ENCODE measurements at regions not wholly inside any gene's neighbourhood (a gene's known extent, or its start where the extent isn't known, plus 50 kb on each side); places are given as distances from the start of the nearest gene placed in this dataset.

DNA sequence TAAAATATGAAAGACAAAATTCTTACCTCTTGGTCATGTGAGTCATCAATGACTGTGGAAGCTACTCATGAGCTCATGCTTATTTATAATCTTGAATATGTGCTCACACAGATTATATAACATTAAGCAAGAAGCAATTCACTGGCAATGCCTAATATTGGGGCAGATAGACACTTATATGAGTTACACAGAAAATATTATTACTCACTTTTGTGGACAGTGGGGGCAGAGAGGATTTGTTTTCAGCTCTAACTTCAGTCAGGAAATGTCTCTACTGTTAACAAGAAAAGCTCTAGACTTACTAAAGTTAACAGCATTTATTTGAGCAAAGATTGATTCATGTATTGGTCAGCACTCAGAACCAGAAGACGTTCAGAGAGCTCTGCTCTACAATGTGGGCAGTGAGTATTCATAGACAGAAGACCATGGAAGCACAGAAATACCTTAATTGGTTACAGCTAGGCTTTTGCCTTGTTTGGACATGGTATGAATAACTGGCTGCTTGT lies 85.8 kb upstream of the AHI1 start:
- H3K27me3 ChIP-seq: no peaks in the 10 kb centered on the region
- no peak overlapping the region for H3K27ac ChIP-seq
- no peaks in the 10 kb centered on the region for H3K9me3 ChIP-seq
- TF ChIP-seq, protein P1, sequence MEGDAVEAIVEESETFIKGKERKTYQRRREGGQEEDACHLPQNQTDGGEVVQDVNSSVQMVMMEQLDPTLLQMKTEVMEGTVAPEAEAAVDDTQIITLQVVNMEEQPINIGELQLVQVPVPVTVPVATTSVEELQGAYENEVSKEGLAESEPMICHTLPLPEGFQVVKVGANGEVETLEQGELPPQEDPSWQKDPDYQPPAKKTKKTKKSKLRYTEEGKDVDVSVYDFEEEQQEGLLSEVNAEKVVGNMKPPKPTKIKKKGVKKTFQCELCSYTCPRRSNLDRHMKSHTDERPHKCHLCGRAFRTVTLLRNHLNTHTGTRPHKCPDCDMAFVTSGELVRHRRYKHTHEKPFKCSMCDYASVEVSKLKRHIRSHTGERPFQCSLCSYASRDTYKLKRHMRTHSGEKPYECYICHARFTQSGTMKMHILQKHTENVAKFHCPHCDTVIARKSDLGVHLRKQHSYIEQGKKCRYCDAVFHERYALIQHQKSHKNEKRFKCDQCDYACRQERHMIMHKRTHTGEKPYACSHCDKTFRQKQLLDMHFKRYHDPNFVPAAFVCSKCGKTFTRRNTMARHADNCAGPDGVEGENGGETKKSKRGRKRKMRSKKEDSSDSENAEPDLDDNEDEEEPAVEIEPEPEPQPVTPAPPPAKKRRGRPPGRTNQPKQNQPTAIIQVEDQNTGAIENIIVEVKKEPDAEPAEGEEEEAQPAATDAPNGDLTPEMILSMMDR (IDR thresholded peaks at IDR 0.05): no peak
- H3K4me1 ChIP-seq: no peaks in the 10 kb centered on the region
- no peak for DNase-seq (ENCODE audit: low spot score)
- no peaks in the 10 kb centered on the region for H3K36me3 ChIP-seq
- no peak overlapping the region for H3K4me3 ChIP-seq

DNA sequence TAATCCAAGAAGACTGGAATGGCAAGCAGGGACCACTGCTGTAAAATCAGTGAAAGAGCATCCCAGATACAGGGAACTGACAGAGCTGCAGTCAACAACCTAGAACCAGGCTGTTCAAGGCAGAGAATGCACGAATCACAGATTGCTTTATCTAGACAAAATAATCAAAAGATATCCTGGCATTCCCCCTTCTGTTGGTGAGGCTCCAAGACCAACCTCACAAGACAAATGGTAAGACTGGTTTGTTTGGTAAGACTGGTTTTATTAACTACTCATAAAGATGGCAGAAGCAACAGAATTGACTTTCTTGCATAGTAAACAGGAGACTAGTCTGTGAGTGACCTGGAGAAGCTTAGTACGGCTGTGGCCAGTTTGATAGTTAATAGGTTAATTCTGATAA lies 88.8 kb upstream of the AHI1 start:
- H3K4me3 ChIP-seq: no peak overlapping the region
- no peak for DNase-seq (ENCODE audit: low spot score)
- H3K27me3 ChIP-seq: no peaks in the 10 kb centered on the region
- H3K27ac ChIP-seq: no peak overlapping the region
- H3K4me1 ChIP-seq: no peaks in the 10 kb centered on the region
- H3K9me3 ChIP-seq: no peaks in the 10 kb centered on the region
- H3K36me3 ChIP-seq: no peaks in the 10 kb centered on the region
- TF ChIP-seq, protein P1 (IDR thresholded peaks at IDR 0.05): no peak

DNA sequence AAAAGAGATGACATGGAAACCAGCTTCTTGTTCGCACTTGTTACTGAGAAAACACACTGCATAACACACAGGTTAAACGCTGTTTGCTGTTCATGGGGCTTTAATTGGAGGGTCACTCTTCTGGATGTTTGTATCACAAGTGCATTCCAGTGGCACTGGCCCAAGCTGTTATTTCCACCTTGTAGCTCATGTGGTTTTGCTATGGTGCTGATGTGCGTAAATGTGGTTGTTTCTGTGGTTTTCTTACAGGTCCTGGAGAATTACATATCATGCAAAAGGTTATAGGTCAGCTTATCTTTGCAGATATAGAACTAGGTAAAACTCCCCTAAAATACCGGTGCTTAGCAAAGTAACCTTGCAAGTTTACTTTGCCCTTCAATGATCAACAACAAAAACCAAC lies 89.3 kb upstream of the AHI1 start:
- Histone ChIP-seq H3K9me3 (no peaks in the 10 kb centered on the region), H3K4me3 (no peak overlapping the region), H3K4me1 (no peaks in the 10 kb centered on the region), H3K27me3 (no peaks in the 10 kb centered on the region), H3K27ac (no peak overlapping the region), H3K36me3 (no peaks in the 10 kb centered on the region)
- TF ChIP-seq, protein P1 (IDR thresholded peaks at IDR 0.05): no peak
- no peak for DNase-seq (ENCODE audit: low spot score)

DNA sequence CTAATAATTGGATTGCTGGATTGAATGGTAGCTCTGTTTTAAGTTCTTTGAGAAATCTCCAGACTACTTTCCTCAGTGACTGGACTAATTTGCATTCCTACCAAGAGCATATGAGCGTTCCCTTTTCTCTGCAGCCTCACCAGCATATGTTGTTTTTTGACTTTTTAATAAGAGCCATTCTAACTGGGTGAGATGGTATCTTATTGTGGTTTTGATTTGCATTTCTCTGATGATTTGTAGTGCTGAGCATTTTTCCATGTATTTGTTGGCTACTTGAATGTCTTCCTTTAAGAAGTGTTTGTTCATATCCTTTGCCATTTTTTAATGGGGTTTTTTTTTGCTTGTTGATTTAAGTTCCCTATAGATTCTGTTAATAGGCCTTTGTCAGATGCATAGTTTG lies 94.7 kb upstream of the AHI1 start:
- TF ChIP-seq, protein P1 (IDR thresholded peaks at IDR 0.05): no peak
- Histone ChIP-seq H3K27ac (no peak overlapping the region), H3K4me1 (no peaks in the 10 kb centered on the region), H3K9me3 (no peaks in the 10 kb centered on the region), H3K36me3 (no peaks in the 10 kb centered on the region), H3K4me3 (no peak overlapping the region), H3K27me3 (no peaks in the 10 kb centered on the region)
- no peak for DNase-seq (ENCODE audit: low spot score)

DNA sequence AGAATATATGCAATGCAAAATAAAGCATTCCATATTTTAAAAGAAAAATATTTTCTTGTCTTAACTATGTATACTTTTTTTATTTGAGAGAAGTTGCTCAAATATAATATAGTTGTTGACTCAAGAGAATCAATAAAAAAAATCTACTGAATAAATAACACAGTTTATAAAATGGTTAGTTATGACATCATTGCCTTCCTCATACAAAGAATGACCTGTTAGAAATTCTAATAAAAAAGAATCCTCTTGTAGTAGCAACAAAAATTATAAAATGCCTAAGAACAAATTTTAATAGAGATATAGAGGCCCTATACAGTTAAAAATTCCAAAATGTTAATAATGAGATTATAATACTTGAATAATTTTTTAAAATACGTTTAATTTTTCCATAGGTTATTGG lies 96.5 kb upstream of the AHI1 start:
- DNase-seq (ENCODE audit: low spot score): no peak
- peaks cover 0 to 2% of the 10 kb centered on the region in 2 donors for H3K9me3 ChIP-seq
- H3K4me3 ChIP-seq: no peak overlapping the region
- H3K36me3 ChIP-seq: no peaks in the 10 kb centered on the region
- TF ChIP-seq, protein P1 (IDR thresholded peaks at IDR 0.05): no peak
- no peaks in the 10 kb centered on the region for H3K27me3 ChIP-seq
- no peak overlapping the region for H3K27ac ChIP-seq
- H3K4me1 ChIP-seq: no peaks in the 10 kb centered on the region

DNA sequence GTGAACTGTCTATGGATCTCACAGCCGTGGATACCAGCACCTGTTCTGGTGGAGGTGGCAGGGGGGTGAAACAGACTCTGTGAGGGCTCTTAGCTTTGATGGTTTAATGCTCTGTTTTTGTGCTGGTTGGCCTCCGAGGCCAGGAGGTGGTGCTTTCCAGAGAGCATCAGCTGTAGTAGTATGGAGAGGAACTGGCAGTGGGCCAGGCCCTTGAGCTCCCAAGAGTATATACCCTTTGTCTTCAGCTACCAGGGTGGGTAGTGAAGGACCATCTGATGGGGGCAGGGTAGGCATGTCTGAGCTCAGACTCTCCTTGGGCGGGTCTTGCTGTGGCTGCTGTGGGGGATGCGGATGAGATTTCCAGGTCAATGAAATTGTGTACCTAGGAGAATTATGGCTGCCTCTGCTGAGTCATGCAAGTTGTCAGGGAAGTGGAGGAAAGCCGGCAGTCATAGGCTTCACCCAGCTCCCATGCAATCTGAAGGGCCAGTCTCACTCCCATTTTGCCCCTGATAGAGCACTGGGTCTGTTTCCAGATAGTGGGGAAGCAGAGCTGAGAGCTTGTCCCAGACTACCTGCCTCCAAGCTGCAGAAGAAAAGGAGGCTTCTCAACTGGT lies 102.7 kb upstream of the AHI1 start:
- Histone ChIP-seq H3K27ac (no peak overlapping the region), H3K36me3 (no peaks in the 10 kb centered on the region), H3K4me3 (no peak overlapping the region), H3K4me1 (no peaks in the 10 kb centered on the region), H3K9me3 (peaks cover 0 to 5% of the 10 kb centered on the region in 2 donors), H3K27me3 (no peaks in the 10 kb centered on the region)
- TF ChIP-seq, protein P1 (IDR thresholded peaks at IDR 0.05): no peak
- DNase-seq (ENCODE audit: low spot score): no peak
